ENCODE measurements at regions not wholly inside any gene's neighbourhood (a gene's known extent, or its start where the extent isn't known, plus 50 kb on each side); places are given as distances from the start of the nearest gene placed in this dataset.

- DNase-seq (ENCODE audit: extremely low read depth, low read depth): no peak
These were observed 149.1 kb upstream of the MOCS1 start for GRCh38 chr6:40083141-40083920.

GRCh38 chr6:40082278-40083043 is 148.2 kb upstream of the MOCS1 start:
- DNase-seq (ENCODE audit: extremely low read depth, low read depth): no peak

- DNase-seq (ENCODE audit: extremely low read depth, low read depth): no peak
These were observed 143.5 kb upstream of the MOCS1 start for GRCh38 chr6:40077736-40078135.

- no peak for DNase-seq (ENCODE audit: extremely low read depth, low read depth)
These were observed 143.1 kb upstream of the MOCS1 start for GRCh38 chr6:40077315-40077714.

- DNase-seq (ENCODE audit: extremely low read depth, low read depth): no peak
These were observed 140.9 kb upstream of the MOCS1 start for GRCh38 chr6:40075056-40075590.

GRCh38 chr6:40074306-40075055 is 140.2 kb upstream of the MOCS1 start:
- no peak for DNase-seq (ENCODE audit: extremely low read depth, low read depth)

GRCh38 chr6:40066372-40066771 is 132.1 kb upstream of the MOCS1 start:
- no peak for DNase-seq (ENCODE audit: extremely low read depth, low read depth)

GRCh38 chr6:40056865-40057264 is 122.6 kb upstream of the MOCS1 start:
- no peak for DNase-seq (ENCODE audit: extremely low read depth, low read depth)

- no peak for DNase-seq (ENCODE audit: extremely low read depth, low read depth)
These were observed 120.3 kb upstream of the MOCS1 start for GRCh38 chr6:40054602-40055001.

- DNase-seq (ENCODE audit: extremely low read depth, low read depth): no peak
These were observed 119.9 kb upstream of the MOCS1 start for GRCh38 chr6:40054186-40054585.

- no peak for DNase-seq (ENCODE audit: extremely low read depth, low read depth)
These were observed 114.9 kb upstream of the MOCS1 start for GRCh38 chr6:40049128-40049527.

- DNase-seq (ENCODE audit: extremely low read depth, low read depth): no peak
These were observed 109.9 kb upstream of the MOCS1 start for GRCh38 chr6:40044196-40044595.

GRCh38 chr6:40042232-40042631 is 108.0 kb upstream of the MOCS1 start:
- no peak for DNase-seq (ENCODE audit: extremely low read depth, low read depth)

- DNase-seq (ENCODE audit: extremely low read depth, low read depth): no peak
These were observed 104.8 kb upstream of the MOCS1 start for GRCh38 chr6:40039042-40039441.

GRCh38 chr6:40038626-40039025 is 104.4 kb upstream of the MOCS1 start:
- DNase-seq (ENCODE audit: extremely low read depth, low read depth): no peak

- DNase-seq (ENCODE audit: extremely low read depth, low read depth): no peak
These were observed 103.0 kb upstream of the MOCS1 start for GRCh38 chr6:40037271-40037670.

GRCh38 chr6:40036186-40036585 is 101.9 kb upstream of the MOCS1 start:
- no peak for DNase-seq (ENCODE audit: extremely low read depth, low read depth)

GRCh38 chr6:40028449-40028848 is 94.2 kb upstream of the MOCS1 start:
- DNase-seq (ENCODE audit: extremely low read depth, low read depth): no peak

GRCh38 chr6:40022867-40023266 is 88.6 kb upstream of the MOCS1 start:
- no peak for DNase-seq (ENCODE audit: extremely low read depth, low read depth)

- DNase-seq (ENCODE audit: extremely low read depth, low read depth): no peak
These were observed 85.9 kb upstream of the MOCS1 start for GRCh38 chr6:40020166-40020565.

GRCh38 chr6:40015530-40015929 is 81.3 kb upstream of the MOCS1 start:
- no peak for DNase-seq (ENCODE audit: extremely low read depth, low read depth)
